DOHH2 (cell line): ENCODE measurements at regions not wholly inside any gene's neighbourhood (a gene's known extent, or its start where the extent isn't known, plus 50 kb on each side); places are given as distances from the start of the nearest gene placed in this dataset.

ENCODE experiments used
- CTCF ChIP-seq: fragments of 200-600 bp; sonication (generic); IDR thresholded peaks from one replicate; pipeline ENCODE4 v1.5.1; 2014; ENCODE audit warnings: antibody characterized with exemption, mild to moderate bottlenecking, low read depth, low read length; ENCODE audit not compliant: poor library complexity, severe bottlenecking
- EZH2phosphoT487 ChIP-seq: fragments of 200-600 bp; sonication (generic); IDR thresholded peaks from 2 replicates; pipeline ENCODE4 v1.6.1; 2017; ENCODE audit warnings: borderline replicate concordance, mild to moderate bottlenecking, antibody characterized with exemption, low read length, moderate library complexity, mixed read lengths

- no peak for TF ChIP-seq CTCF
- TF ChIP-seq EZH2phosphoT487, result no peak
These were observed 489.8 kb upstream of the PROK2 start for GRCh38 chr3:72274493-72275330.
